H9 (cell line): ENCODE measurements at regions not wholly inside any gene's neighbourhood (a gene's known extent, or its start where the extent isn't known, plus 50 kb on each side); places are given as distances from the start of the nearest gene placed in this dataset.

Source experiments
- DNase-seq: peaks from one replicate; pipeline ENCODE4 v3.0.0-alpha.2; 2017
- H2AFZ ChIP-seq: one replicate; pipeline ENCODE4 v1.6.1; 2013; ENCODE audit warnings: mild to moderate bottlenecking, low read length, control low read depth, moderate library complexity
- H2AK5ac ChIP-seq: 2 replicates; pipeline ENCODE4 v1.6.1; 2013; ENCODE audit warnings: low read length, control low read depth, mixed read lengths; ENCODE audit not compliant: insufficient read length
- H2BK120ac ChIP-seq: one replicate; pipeline ENCODE4 v1.6.1; 2013; ENCODE audit warnings: low read depth, mild to moderate bottlenecking, low read length, control low read depth, inconsistent platforms; ENCODE audit not compliant: poor library complexity, severe bottlenecking
- H2BK12ac ChIP-seq: 2 replicates; pipeline ENCODE4 v1.6.1; 2013; ENCODE audit warnings: low read length, control low read depth, mixed read lengths, low read depth; ENCODE audit not compliant: insufficient read length
- H2BK15ac ChIP-seq: 2 replicates; pipeline ENCODE4 v1.6.1; 2013; ENCODE audit warnings: low read depth, low read length, control low read depth
- H2BK20ac ChIP-seq: one replicate; pipeline ENCODE4 v1.6.1; 2013; ENCODE audit warnings: low read depth, mild to moderate bottlenecking, low read length, control low read depth, inconsistent platforms; ENCODE audit not compliant: poor library complexity, severe bottlenecking
- H2BK5ac ChIP-seq: 2 replicates; pipeline ENCODE4 v1.6.1; 2013; ENCODE audit warnings: low read length, control low read depth, mixed read lengths; ENCODE audit not compliant: insufficient read length
- H3K14ac ChIP-seq: 2 replicates; pipeline ENCODE4 v1.6.1; 2013; ENCODE audit warnings: low read length, control low read depth; ENCODE audit not compliant: insufficient read depth
- H3K18ac ChIP-seq: 2 replicates; pipeline ENCODE4 v1.6.1; 2013; ENCODE audit warnings: low read depth, mild to moderate bottlenecking, mixed read lengths, low read length, control low read depth; ENCODE audit not compliant: insufficient read length
- H3K23ac ChIP-seq: 2 replicates; pipeline ENCODE4 v1.6.1; 2013; ENCODE audit warnings: low read length, control low read depth, mixed read lengths, low read depth; ENCODE audit not compliant: insufficient read length
- H3K23me2 ChIP-seq: 2 replicates; pipeline ENCODE4 v1.6.1; 2013; ENCODE audit warnings: low read depth, mild to moderate bottlenecking, mixed read lengths, low read length, control low read depth; ENCODE audit not compliant: insufficient read length, poor library complexity, severe bottlenecking
- H3K27ac ChIP-seq: 2 replicates; pipeline ENCODE4 v1.5.1; 2013; ENCODE audit warnings: low read length, control low read depth, mixed read lengths, low read depth; ENCODE audit not compliant: insufficient read length
- H3K27me3 ChIP-seq: 2 replicates; pipeline ENCODE4 v1.6.1; 2013; ENCODE audit warnings: low read length, control low read depth, inconsistent platforms; ENCODE audit not compliant: insufficient read depth
- H3K4ac ChIP-seq: 2 replicates; pipeline ENCODE4 v1.6.1; 2013; ENCODE audit warnings: low read depth, mild to moderate bottlenecking, control low read depth, inconsistent platforms, low read length, moderate library complexity
- H3K4me1 ChIP-seq: 2 replicates; pipeline ENCODE4 v1.6.1; 2013; ENCODE audit warnings: low read length, control low read depth, inconsistent platforms; ENCODE audit not compliant: insufficient read depth
- H3K4me2 ChIP-seq: 2 replicates; pipeline ENCODE4 v1.6.1; 2013; ENCODE audit warnings: low read length, control low read depth, mixed read lengths; ENCODE audit not compliant: insufficient read length, insufficient read depth
- H3K56ac ChIP-seq: 2 replicates; pipeline ENCODE4 v1.6.1; 2013; ENCODE audit warnings: low read depth, mild to moderate bottlenecking, mixed read lengths, low read length, control low read depth; ENCODE audit not compliant: insufficient read length
- H3K79me1 ChIP-seq: 2 replicates; pipeline ENCODE4 v1.6.1; 2013; ENCODE audit warnings: low read depth, mild to moderate bottlenecking, moderate library complexity, low read length, control low read depth, inconsistent platforms; ENCODE audit not compliant: insufficient read depth, poor library complexity, severe bottlenecking
- H3K79me2 ChIP-seq: 2 replicates; pipeline ENCODE4 v1.6.1; 2013; ENCODE audit warnings: low read length, control low read depth, inconsistent platforms; ENCODE audit not compliant: insufficient read depth
- H3K9ac ChIP-seq: 2 replicates; pipeline ENCODE4 v1.6.1; 2013; ENCODE audit warnings: low read length, control low read depth, mixed read lengths; ENCODE audit not compliant: insufficient read length; ENCODE audit errors: extremely low read depth
- H3K9me3 ChIP-seq: one replicate; pipeline ENCODE4 v1.6.1; 2013; ENCODE audit warnings: low read depth, low read length, inconsistent platforms; ENCODE audit not compliant: control insufficient read depth
- H3T11ph ChIP-seq: one replicate; pipeline ENCODE4 v1.6.1; 2013; ENCODE audit warnings: mild to moderate bottlenecking, low read length, control low read depth, inconsistent platforms
- H4K20me1 ChIP-seq: one replicate; pipeline ENCODE4 v1.6.1; 2013; ENCODE audit not compliant: control insufficient read depth, insufficient read length, insufficient read depth
- H4K5ac ChIP-seq: 2 replicates; pipeline ENCODE4 v1.6.1; 2013; ENCODE audit warnings: low read depth, mild to moderate bottlenecking, mixed read lengths, low read length, control low read depth; ENCODE audit not compliant: insufficient read length
- H4K8ac ChIP-seq: replicated peaks from 2 replicates; pipeline ENCODE4 v1.6.1; 2013; ENCODE audit warnings: low read length, control low read depth, mixed read lengths, low read depth; ENCODE audit not compliant: insufficient read length
- H4K91ac ChIP-seq: 2 replicates; pipeline ENCODE4 v1.6.1; 2013; ENCODE audit warnings: low read depth, mild to moderate bottlenecking, moderate library complexity, mixed read lengths, low read length, control low read depth; ENCODE audit not compliant: insufficient read length
- H3K27ac Mint-ChIP-seq, 3 experiments: 2 replicates in 2 of 3; 3 replicates in 1 of 3; pipeline ENCODE4 v1.8.0; 2020 to 2021; ENCODE audit warnings: mixed read lengths in 3 of 3, mild to moderate bottlenecking in 1 of 3, moderate library complexity in 1 of 3
- H3K27me3 Mint-ChIP-seq: 2 replicates; pipeline ENCODE4 v1.8.0; 2021; ENCODE audit warnings: low read depth, mild to moderate bottlenecking, moderate library complexity, mixed read lengths
- H3K36me3 Mint-ChIP-seq, 3 experiments: 2 replicates in 2 of 3; 3 replicates in 1 of 3; pipeline ENCODE4 v1.8.0; 2020 to 2021; ENCODE audit warnings: low read depth in 3 of 3, mixed read lengths in 3 of 3; ENCODE audit not compliant: insufficient read depth in 1 of 3
- H3K4me1 Mint-ChIP-seq, 2 experiments: 2 replicates each; pipeline ENCODE4 v1.8.0; 2020; ENCODE audit warnings: mixed read lengths in 2 of 2
- H3K4me3 Mint-ChIP-seq, 2 experiments: 2 replicates in 1 of 2; 3 replicates in 1 of 2; pipeline ENCODE4 v1.8.0; 2020 to 2021; ENCODE audit warnings: mild to moderate bottlenecking in 2 of 2, mixed read lengths in 2 of 2, moderate library complexity in 1 of 2
- H3K9me3 Mint-ChIP-seq, 2 experiments: 2 replicates in 1 of 2; 3 replicates in 1 of 2; pipeline ENCODE4 v1.8.0; 2020; ENCODE audit warnings: mild to moderate bottlenecking in 2 of 2, mixed read lengths in 2 of 2, moderate library complexity in 1 of 2
- CTCF ChIP-seq: fragments of 200-600 bp; sonication (generic); conservative IDR thresholded peaks from 3 replicates; pipeline ENCODE4 v1.8.0; 2021; ENCODE audit warnings: antibody characterized with exemption, mild to moderate bottlenecking
- WGBS: extraction: QIAGEN DNeasy Blood & Tissue Kit; methylation state at CpG from one replicate; pipeline ENCODE4 v1.1.7; 2013; ENCODE audit warnings: missing lambda C conversion rate, low lambda C conversion rate, mixed read lengths; ENCODE audit not compliant: insufficient read length; ENCODE audit errors: extremely low coverage; 5-methylcytosine and 5-hydroxymethylcytosine counted together

DNA sequence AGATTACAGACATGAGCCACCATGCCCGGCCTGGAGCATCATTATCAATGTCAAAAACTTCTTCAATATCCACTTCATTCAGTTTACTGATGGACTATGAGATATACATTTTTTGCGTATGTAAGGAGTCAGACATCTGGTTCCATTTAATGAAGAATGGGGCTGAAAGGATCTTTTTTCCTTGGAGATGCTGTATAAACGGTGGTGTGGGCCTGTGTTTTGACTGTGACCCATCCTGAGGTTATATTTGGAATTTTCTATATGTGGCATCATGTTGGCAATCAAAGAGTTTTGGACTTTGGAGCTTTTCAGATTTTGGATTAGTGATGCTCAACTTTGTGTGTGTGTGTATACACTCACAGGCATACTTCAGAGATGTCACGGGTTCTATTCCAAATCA lies 85.7 kb upstream of the FBXL17 start:
- Histone ChIP-seq H4K8ac (no peak overlapping the region), H3K9me3 (no peaks in the 10 kb centered on the region), H2AFZ (no peak overlapping the region), H3K79me1 (no peaks in the 10 kb centered on the region), H3K23me2 (no peaks in the 10 kb centered on the region), H4K91ac (no peak overlapping the region), H3T11ph (no peak overlapping the region), H3K27me3 (no peaks in the 10 kb centered on the region), H4K5ac (no peak overlapping the region), H3K18ac (no peak overlapping the region), H3K79me2 (no peaks in the 10 kb centered on the region), H2BK20ac (no peak overlapping the region), H3K9ac (no peak overlapping the region), H3K56ac (no peak overlapping the region), H3K14ac (no peak overlapping the region), H2BK12ac (no peak overlapping the region), H3K23ac (no peak overlapping the region), H2BK5ac (no peak overlapping the region), H3K27ac (no peak overlapping the region), H3K4me2 (no peak overlapping the region), H4K20me1 (no peaks in the 10 kb centered on the region), H2AK5ac (no peak overlapping the region), H2BK120ac (no peak overlapping the region), H3K4ac (no peak overlapping the region), H3K4me1 (no peaks in the 10 kb centered on the region), H2BK15ac (no peak overlapping the region)
- Mint-ChIP-seq H3K36me3 (no peaks in the 10 kb centered on the region), H3K4me1 (no peaks in the 10 kb centered on the region), H3K9me3 (no peaks in the 10 kb centered on the region), H3K4me3 (no peak overlapping the region), H3K27me3 (no peaks in the 10 kb centered on the region), H3K27ac (no peak overlapping the region)
- DNase-seq: no peak
- WGBS: no CpG with 5 or more reads among the region's 4 CpGs
- TF ChIP-seq CTCF: no peak
